ENCODE measurements at regions not wholly inside any gene's neighbourhood (a gene's known extent, or its start where the extent isn't known, plus 50 kb on each side); places are given as distances from the start of the nearest gene placed in this dataset.

DNA sequence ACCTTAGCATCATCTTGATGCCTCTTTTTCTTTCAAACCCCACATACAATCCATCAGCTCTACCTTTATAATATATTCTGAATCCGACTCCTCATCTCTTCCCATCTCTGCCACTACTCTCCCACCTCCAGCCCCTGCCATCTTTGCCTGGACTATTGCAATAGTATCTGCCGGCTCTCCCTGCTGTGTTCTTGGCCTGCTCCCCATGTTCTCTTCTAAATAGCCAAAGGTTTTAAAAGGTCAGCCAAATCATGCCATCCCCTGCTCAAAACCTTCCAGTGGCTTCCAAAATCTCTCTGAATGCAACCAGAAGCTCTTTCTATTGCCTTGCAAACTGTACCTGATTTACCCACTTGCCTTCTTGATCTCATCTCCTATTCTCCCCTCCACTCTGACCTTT lies 266.0 kb downstream of the PTTG2 start:
- no peak overlapping the region for H3K27ac ChIP-seq
- no peaks in the 10 kb centered on the region for H3K36me3 ChIP-seq
- intact Hi-C loops (cut with DNase I): no loop called here
- no peaks in the 10 kb centered on the region for H3K9me3 ChIP-seq
- TF ChIP-seq, protein P1, sequence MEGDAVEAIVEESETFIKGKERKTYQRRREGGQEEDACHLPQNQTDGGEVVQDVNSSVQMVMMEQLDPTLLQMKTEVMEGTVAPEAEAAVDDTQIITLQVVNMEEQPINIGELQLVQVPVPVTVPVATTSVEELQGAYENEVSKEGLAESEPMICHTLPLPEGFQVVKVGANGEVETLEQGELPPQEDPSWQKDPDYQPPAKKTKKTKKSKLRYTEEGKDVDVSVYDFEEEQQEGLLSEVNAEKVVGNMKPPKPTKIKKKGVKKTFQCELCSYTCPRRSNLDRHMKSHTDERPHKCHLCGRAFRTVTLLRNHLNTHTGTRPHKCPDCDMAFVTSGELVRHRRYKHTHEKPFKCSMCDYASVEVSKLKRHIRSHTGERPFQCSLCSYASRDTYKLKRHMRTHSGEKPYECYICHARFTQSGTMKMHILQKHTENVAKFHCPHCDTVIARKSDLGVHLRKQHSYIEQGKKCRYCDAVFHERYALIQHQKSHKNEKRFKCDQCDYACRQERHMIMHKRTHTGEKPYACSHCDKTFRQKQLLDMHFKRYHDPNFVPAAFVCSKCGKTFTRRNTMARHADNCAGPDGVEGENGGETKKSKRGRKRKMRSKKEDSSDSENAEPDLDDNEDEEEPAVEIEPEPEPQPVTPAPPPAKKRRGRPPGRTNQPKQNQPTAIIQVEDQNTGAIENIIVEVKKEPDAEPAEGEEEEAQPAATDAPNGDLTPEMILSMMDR (IDR thresholded peaks at IDR 0.05): no peak
- no peak for DNase-seq (ENCODE audit: low spot score in 2 of 2)
- no peaks in the 10 kb centered on the region for H3K27me3 ChIP-seq
- no peak overlapping the region for H3K4me3 ChIP-seq
- H3K4me1 ChIP-seq: peaks cover 0 to 21% of the 10 kb centered on the region in 2 donors

GRCh38 chr4:38230121-38230801 lies 270.1 kb downstream of the PTTG2 start:
- no peaks in the 10 kb centered on the region for H3K36me3 ChIP-seq
- DNase-seq (ENCODE audit: low spot score in 2 of 2): no peak
- H3K9me3 ChIP-seq: no peaks in the 10 kb centered on the region
- H3K27ac ChIP-seq: no peak overlapping the region
- TF ChIP-seq, protein P1 (IDR thresholded peaks at IDR 0.05): no peak
- H3K4me3 ChIP-seq: no peak overlapping the region
- no peaks in the 10 kb centered on the region for H3K4me1 ChIP-seq
- no peaks in the 10 kb centered on the region for H3K27me3 ChIP-seq
- intact Hi-C loops (cut with DNase I): no loop called here

GRCh38 chr4:38230821-38231563 lies 270.8 kb downstream of the PTTG2 start:
- TF ChIP-seq, protein P1 (IDR thresholded peaks at IDR 0.05): no peak
- H3K36me3 ChIP-seq: no peaks in the 10 kb centered on the region
- no peak overlapping the region for H3K4me3 ChIP-seq
- intact Hi-C loops (cut with DNase I): no loop called here
- DNase-seq (ENCODE audit: low spot score in 2 of 2): no peak
- peaks cover 0 to 2% of the 10 kb centered on the region in 2 donors for H3K4me1 ChIP-seq
- H3K27me3 ChIP-seq: no peaks in the 10 kb centered on the region
- H3K9me3 ChIP-seq: no peaks in the 10 kb centered on the region
- H3K27ac ChIP-seq: no peak overlapping the region

DNA sequence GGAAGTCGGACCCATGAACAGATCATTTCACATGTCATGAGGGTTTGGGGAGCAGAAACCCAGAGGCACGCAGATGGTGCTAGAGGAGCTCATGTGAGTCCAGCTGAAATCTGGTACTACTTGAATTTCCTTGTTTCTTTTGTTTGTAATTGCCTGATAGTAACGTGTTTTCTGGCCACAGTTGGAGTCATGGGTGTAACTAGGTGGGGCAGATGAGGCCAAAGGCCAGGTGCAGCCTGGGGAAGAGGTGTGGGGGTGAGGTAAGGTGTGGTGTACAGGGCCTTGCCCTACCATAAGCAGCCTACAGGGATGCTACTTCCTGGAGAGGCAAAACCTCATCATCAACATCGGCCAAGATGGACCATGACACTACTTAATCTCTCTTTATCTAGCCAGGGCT lies 271.4 kb downstream of the PTTG2 start:
- Histone ChIP-seq H3K36me3 (no peaks in the 10 kb centered on the region), H3K27me3 (no peaks in the 10 kb centered on the region), H3K4me3 (no peak overlapping the region), H3K27ac (no peak overlapping the region), H3K4me1 (peaks cover 0 to 8% of the 10 kb centered on the region in 2 donors), H3K9me3 (no peaks in the 10 kb centered on the region)
- no peak for DNase-seq (ENCODE audit: low spot score in 2 of 2)
- intact Hi-C loops (cut with DNase I): no loop called here
- TF ChIP-seq, protein P1 (IDR thresholded peaks at IDR 0.05): no peak

DNA sequence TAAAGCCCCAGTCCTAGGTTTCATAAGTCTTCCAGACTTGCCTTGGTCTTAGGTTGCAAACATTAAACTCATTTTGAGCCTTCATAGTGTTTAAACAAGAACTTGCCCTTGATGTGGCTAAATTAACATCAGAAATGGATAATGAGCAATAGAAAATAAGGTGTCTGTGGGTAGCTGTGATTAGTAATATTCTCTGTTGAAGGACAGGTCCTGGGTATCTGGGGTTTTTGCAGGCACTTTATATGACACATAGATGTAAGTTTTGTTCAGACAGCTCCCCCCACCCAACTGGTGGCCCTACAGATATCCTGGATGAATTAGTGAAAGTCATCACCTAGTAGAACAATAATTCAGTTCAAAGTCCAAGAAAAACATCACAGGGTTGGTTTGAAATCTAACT lies 272.5 kb downstream of the PTTG2 start:
- intact Hi-C loops (cut with DNase I): no loop called here

More for the DNA sequence above, 272.5 kb downstream of the PTTG2 start:
- TF ChIP-seq, protein P1 (IDR thresholded peaks at IDR 0.05): no peak
- DNase-seq (ENCODE audit: low spot score in 2 of 2): no peak
- Histone ChIP-seq H3K27ac (no peak overlapping the region), H3K4me1 (peaks cover 0 to 12% of the 10 kb centered on the region in 2 donors), H3K4me3 (no peak overlapping the region), H3K27me3 (no peaks in the 10 kb centered on the region), H3K36me3 (no peaks in the 10 kb centered on the region), H3K9me3 (no peaks in the 10 kb centered on the region)

Data from ascending aorta (tissue), 2 donors.